Nephron progenitor cell (in vitro differentiated cells): ENCODE measurements at regions not wholly inside any gene's neighbourhood (a gene's known extent, or its start where the extent isn't known, plus 50 kb on each side); places are given as distances from the start of the nearest gene placed in this dataset.
A peak's percentile ranks its signal among the peaks of the same experiment; 100 is the strongest.

Source experiments
- DNase-seq: peaks from one replicate; pipeline ENCODE4 v3.0.0; 2021
- H3K27ac Mint-ChIP-seq: 2 replicates; pipeline ENCODE4 v1.8.0; 2021; ENCODE audit warnings: mild to moderate bottlenecking, moderate library complexity, mixed read lengths
- H3K27me3 Mint-ChIP-seq: 2 replicates; pipeline ENCODE4 v1.8.0; 2021; ENCODE audit warnings: mild to moderate bottlenecking, low read depth, mixed read lengths; ENCODE audit not compliant: poor library complexity
- H3K36me3 Mint-ChIP-seq: 2 replicates; pipeline ENCODE4 v1.8.0; 2021; ENCODE audit warnings: low read depth, mixed read lengths
- H3K4me1 Mint-ChIP-seq: 2 replicates; pipeline ENCODE4 v1.8.0; 2021; ENCODE audit warnings: mixed read lengths
- H3K4me3 Mint-ChIP-seq: 2 replicates; pipeline ENCODE4 v1.8.0; 2021; ENCODE audit warnings: mild to moderate bottlenecking, moderate library complexity, mixed read lengths
- H3K9me3 Mint-ChIP-seq: 2 replicates; pipeline ENCODE4 v1.8.0; 2021; ENCODE audit warnings: mild to moderate bottlenecking, moderate library complexity, mixed read lengths
- CTCF ChIP-seq: fragments of 200-600 bp; sonication (generic); IDR thresholded peaks from 2 replicates; pipeline ENCODE4 v1.5.0; 2021; ENCODE audit warnings: antibody characterized with exemption

GRCh38 chr14:45492876-45493275 lies 239.9 kb upstream of the MIS18BP1 start:
- no peaks in the 10 kb centered on the region for H3K4me1 Mint-ChIP-seq
- no peak for TF ChIP-seq CTCF
- H3K27ac Mint-ChIP-seq: no peak overlapping the region
- peaks cover 3% of the 10 kb centered on the region for H3K27me3 Mint-ChIP-seq
- peaks cover 14% of the 10 kb centered on the region for H3K9me3 Mint-ChIP-seq
- no peak overlapping the region for H3K4me3 Mint-ChIP-seq
- peaks cover 5% of the 10 kb centered on the region for H3K36me3 Mint-ChIP-seq
- no peak for DNase-seq

- peaks cover 3% of the 10 kb centered on the region for H3K27me3 Mint-ChIP-seq
- no peaks in the 10 kb centered on the region for H3K4me1 Mint-ChIP-seq
- no peak overlapping the region for H3K4me3 Mint-ChIP-seq
- H3K36me3 Mint-ChIP-seq: peaks cover 9% of the 10 kb centered on the region
- DNase-seq: no peak
- H3K27ac Mint-ChIP-seq: no peak overlapping the region
- no peak for TF ChIP-seq CTCF
- H3K9me3 Mint-ChIP-seq: peaks cover 20% of the 10 kb centered on the region
Observed at GRCh38 chr14:45491914-45492313, 238.9 kb upstream of the MIS18BP1 start.

GRCh38 chr14:45486599-45486998 lies 233.6 kb upstream of the MIS18BP1 start:
- Mint-ChIP-seq H3K4me3 (no peak overlapping the region), H3K27ac (no peak overlapping the region), H3K36me3 (peaks cover 26% of the 10 kb centered on the region), H3K4me1 (no peaks in the 10 kb centered on the region), H3K27me3 (peaks cover 3% of the 10 kb centered on the region), H3K9me3 (peaks cover 59% of the 10 kb centered on the region)
- no peak for TF ChIP-seq CTCF
- no peak for DNase-seq

- no peak overlapping the region for H3K27ac Mint-ChIP-seq
- H3K9me3 Mint-ChIP-seq: no peaks in the 10 kb centered on the region
- TF ChIP-seq CTCF: no peak
- H3K27me3 Mint-ChIP-seq: no peaks in the 10 kb centered on the region
- no peaks in the 10 kb centered on the region for H3K36me3 Mint-ChIP-seq
- no peaks in the 10 kb centered on the region for H3K4me1 Mint-ChIP-seq
- no peak overlapping the region for H3K4me3 Mint-ChIP-seq
- no peak for DNase-seq
Observed at GRCh38 chr14:45467023-45467422, 214.0 kb upstream of the MIS18BP1 start.

GRCh38 chr14:45434221-45434620 lies 181.2 kb upstream of the MIS18BP1 start:
- Mint-ChIP-seq H3K4me1 (peaks cover 13% of the 10 kb centered on the region), H3K36me3 (peaks cover 23% of the 10 kb centered on the region), H3K27me3 (peaks cover 2% of the 10 kb centered on the region), H3K27ac (no peak overlapping the region), H3K4me3 (no peak overlapping the region), H3K9me3 (peaks cover 21% of the 10 kb centered on the region)
- TF ChIP-seq CTCF: no peak
- DNase-seq: no peak

GRCh38 chr14:45426685-45427282 lies 173.8 kb upstream of the MIS18BP1 start:
- Mint-ChIP-seq H3K9me3 (peaks cover 27% of the 10 kb centered on the region), H3K27me3 (peaks cover under 1% of the 10 kb centered on the region), H3K36me3 (peaks cover 16% of the 10 kb centered on the region), H3K4me1 (peaks cover 16% of the 10 kb centered on the region), H3K4me3 (no peak overlapping the region), H3K27ac (no peak overlapping the region)
- TF ChIP-seq CTCF: peak; percentile 73
- DNase-seq: peak; percentile 13
